Heart left ventricle (tissue), 16 donors: ENCODE measurements at regions not wholly inside any gene's neighbourhood (a gene's known extent, or its start where the extent isn't known, plus 50 kb on each side); places are given as distances from the start of the nearest gene placed in this dataset.
A peak's percentile ranks its signal among the peaks of the same experiment; 100 is the strongest.

Experiments
- ATAC-seq, 4 donors: fragments of 200-7000 bp; cut with Tn5 transposase; one replicate each; pipeline ENCODE4 v1.9.1; 2020 to 2022; ENCODE audit warnings: moderate library complexity in 4 of 4, mild to moderate bottlenecking in 3 of 4, moderate number of reproducible peaks in 1 of 4
- DNase-seq, 5 donors: peaks; one replicate each; pipeline ENCODE4 v3.0.0-alpha.2; 2020
- H3K27ac ChIP-seq, 12 donors: fragments of 200-600 bp; sonication (generic) in 4 of 12; one replicate each; pipeline versions ENCODE4 v1.5.0 to v1.8.0; 2016 to 2022; ENCODE audit warnings: mild to moderate bottlenecking in 2 of 12
- H3K27me3 ChIP-seq, 9 donors: fragments of 200-600 bp; sonication (generic) in 2 of 9; one replicate each; pipeline versions ENCODE4 v1.5.1 to v1.8.0; 2016 to 2022; ENCODE audit warnings: mild to moderate bottlenecking in 3 of 9
- H3K36me3 ChIP-seq, 9 donors: fragments of 200-600 bp; sonication (generic) in 2 of 9; one replicate each; pipeline versions ENCODE4 v1.5.0 to v1.8.0; 2018 to 2022; ENCODE audit warnings: mild to moderate bottlenecking in 2 of 9
- H3K4me1 ChIP-seq, 12 donors: fragments of 200-600 bp; sonication (generic) in 4 of 12; one replicate each; pipeline versions ENCODE4 v1.5.0 to v1.8.0; 2016 to 2022; ENCODE audit warnings: mild to moderate bottlenecking in 3 of 12
- H3K4me3 ChIP-seq, 12 donors: fragments of 200-600 bp; sonication (generic) in 4 of 12; one replicate each; pipeline versions ENCODE4 v1.5.0 to v1.8.0; 2017 to 2022; ENCODE audit warnings: mild to moderate bottlenecking in 9 of 12, moderate library complexity in 4 of 12
- H3K9me3 ChIP-seq, 12 donors: fragments of 200-600 bp; sonication (generic) in 4 of 12; one replicate each; pipeline versions ENCODE4 v1.5.0 to v1.8.0; 2016 to 2022; ENCODE audit warnings: mild to moderate bottlenecking in 1 of 12
- POLR2A ChIP-seq, 2 donors: fragments of 450-650 bp; IDR thresholded peaks; one replicate each; pipeline ENCODE4 v1.6.1; 2017; ENCODE audit warnings: antibody characterized with exemption in 2 of 2, mild to moderate bottlenecking in 2 of 2, moderate library complexity in 2 of 2
- WGBS, 4 donors: extraction: QIAGEN DNeasy Blood & Tissue Kit in 2 of 4; methylation state at CpG; one replicate each; pipeline versions ENCODE4 v1.1.5 to v1.1.7; 2013 to 2018; 5-methylcytosine and 5-hydroxymethylcytosine counted together
- intact Hi-C, 10 donors: fragments of 100-400 bp; cut with DNase I; formaldehyde crosslinking; loops; one replicate each; pipeline versions ENCODE4 v1.11.1 to v1.14.2; 2022
- TF ChIP-seq, protein P1 (sequence below), 12 donors: fragments of 200-600 bp; sonication (generic) in 4 of 12; IDR thresholded peaks; one replicate each; pipeline versions ENCODE4 v1.5.0 to v1.8.0; 2018 to 2022; ENCODE audit warnings: antibody characterized with exemption in 12 of 12, mild to moderate bottlenecking in 5 of 12
- donor health status: ischemic (EF 13 %, LVEDD 7.1; RV severe dilation, severe dysfunction).
- donor health status: healthy with polysubstance abuse.
- donor health status: DM: no; HTN: yes; CAD: no.
- donor health status: DM: no; HTN: no; CAD: no.
- donor health status: ischemic (EF 25% LVEDD 6.9; RV normal size, moderate dysfunction).
- donor health status: ischemic (EF 25% LVEDD 5.7; RV mildly dilated, moderate dysfunction).
- donor health status: healthy.
- donor health status: DM: yes; HTN: yes; CAD: no.
- donor health status: ischemic (EF 35%, LVEDD 5.7; RV mildly dilated, moderate dysfunction).
- donor health status: nonischemic (EF 11% LVEDD 7.7; RV severe dilation, severe dysfunction).
- donor health status: DM: yes; HTN: yes; CAD: no.
- donor health status: PGD.
- donor health status: ischemic (EF 29% LVEDD 5.4; RV normal size, mild dysfunction).
- donor health status: nonischemic (EF 23%, LVEDD 6.1; RV moderate dilation, normal function).

DNA sequence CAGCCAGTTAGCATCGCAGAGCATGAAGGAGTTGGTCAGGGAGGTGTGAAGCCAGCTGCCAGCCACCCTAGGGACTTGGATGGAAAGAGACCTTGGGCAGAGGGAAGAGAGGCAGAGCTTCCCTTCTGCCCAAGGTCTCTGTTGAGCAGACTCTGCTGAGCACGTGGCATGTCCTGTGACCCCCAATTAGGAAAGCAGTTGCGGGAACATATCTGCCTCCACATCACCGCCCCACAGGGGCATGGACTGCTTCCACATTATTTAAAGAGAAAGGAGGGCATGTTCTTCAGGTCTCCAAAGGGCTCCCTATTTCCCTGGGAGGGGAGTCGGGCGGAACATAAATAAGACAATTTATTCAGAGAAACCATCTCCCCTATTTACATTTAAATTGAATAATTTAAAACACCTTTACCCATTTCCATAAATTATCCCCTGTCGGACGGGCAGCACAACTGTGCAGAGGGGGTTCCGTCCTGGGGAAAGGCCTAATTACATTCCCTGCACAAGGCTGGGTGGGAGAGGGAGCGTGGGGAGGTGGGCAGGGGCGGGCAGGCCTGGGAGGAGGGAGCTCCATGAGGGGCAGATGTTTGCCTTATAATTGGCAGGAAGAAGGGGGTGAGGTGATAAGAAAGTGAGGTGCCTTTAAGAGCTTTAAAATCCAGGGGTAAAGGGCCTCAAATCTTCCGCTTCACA lies 88.8 kb upstream of the THY1 start:
- Histone ChIP-seq H3K27ac (no peak overlapping the region), H3K36me3 (no peaks in the 10 kb centered on the region), H3K27me3 (peaks cover 0 to 8% (median 0%) of the 10 kb centered on the region in 9 donors), H3K4me1 (peaks cover 0 to 15% (median 0%) of the 10 kb centered on the region in 12 donors), H3K9me3 (no peaks in the 10 kb centered on the region), H3K4me3 (no peak overlapping the region)
- intact Hi-C loops = no loop called here
- ATAC-seq = no peak
- DNase-seq = no peak
- TF ChIP-seq, protein P1, sequence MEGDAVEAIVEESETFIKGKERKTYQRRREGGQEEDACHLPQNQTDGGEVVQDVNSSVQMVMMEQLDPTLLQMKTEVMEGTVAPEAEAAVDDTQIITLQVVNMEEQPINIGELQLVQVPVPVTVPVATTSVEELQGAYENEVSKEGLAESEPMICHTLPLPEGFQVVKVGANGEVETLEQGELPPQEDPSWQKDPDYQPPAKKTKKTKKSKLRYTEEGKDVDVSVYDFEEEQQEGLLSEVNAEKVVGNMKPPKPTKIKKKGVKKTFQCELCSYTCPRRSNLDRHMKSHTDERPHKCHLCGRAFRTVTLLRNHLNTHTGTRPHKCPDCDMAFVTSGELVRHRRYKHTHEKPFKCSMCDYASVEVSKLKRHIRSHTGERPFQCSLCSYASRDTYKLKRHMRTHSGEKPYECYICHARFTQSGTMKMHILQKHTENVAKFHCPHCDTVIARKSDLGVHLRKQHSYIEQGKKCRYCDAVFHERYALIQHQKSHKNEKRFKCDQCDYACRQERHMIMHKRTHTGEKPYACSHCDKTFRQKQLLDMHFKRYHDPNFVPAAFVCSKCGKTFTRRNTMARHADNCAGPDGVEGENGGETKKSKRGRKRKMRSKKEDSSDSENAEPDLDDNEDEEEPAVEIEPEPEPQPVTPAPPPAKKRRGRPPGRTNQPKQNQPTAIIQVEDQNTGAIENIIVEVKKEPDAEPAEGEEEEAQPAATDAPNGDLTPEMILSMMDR (IDR thresholded peaks at IDR 0.05) = no peak
- TF ChIP-seq POLR2A (IDR thresholded peaks at IDR 0.05) = no peak
- 73 to 82% (median 73%) methylated on average over 12 of the region's 12 CpGs for WGBS, 4 donors

DNA sequence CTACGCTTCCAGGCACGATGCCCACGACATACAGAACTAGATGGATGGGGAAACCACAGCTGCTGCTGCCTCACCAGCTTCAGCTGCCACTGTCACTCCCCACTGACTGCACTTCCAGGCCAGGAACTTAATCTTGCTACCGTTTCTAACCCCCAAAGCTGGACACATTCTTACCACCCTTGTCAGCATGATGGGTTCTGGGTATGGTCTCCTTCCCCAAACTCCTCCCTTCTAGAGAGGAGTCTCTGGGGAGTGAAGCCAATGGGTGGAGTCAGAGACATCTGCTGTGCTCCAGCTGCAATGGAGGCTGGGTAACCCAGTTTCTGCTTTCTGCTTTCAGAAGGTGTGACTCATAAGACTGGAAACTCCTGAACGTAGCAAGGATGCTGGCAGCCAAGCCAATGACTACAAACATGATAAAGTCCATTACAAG lies 87.0 kb upstream of the THY1 start:
- peak overlapping the region in 1 of 12 donors; percentile 28 for H3K27ac ChIP-seq

DNA sequence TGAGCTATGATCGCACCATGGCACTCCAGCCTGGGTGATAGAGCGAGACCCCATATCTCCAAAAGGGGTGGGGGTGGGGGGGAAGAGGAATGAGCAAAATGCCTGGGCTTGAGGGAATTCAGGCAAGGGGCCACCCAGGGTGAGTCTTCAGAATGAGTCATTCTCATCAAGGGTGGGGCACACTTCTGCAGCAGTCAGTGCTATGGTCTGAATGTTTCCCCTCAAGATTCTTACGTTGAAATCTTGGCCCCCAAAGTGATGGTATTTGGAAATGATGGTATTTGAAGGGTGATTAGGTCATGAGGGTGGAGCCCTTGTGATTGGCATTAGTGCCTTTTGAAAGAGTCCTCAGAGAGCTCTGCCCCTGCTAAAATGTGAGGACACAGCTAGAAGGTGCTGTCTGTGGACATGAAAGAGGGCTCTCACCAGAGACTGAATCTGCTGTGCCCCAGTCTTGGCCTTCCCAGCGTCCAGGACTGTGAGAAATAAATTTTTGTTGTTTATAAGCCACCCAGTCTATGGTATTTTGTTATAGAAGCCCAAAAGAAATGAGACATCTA lies 86.4 kb upstream of the THY1 start:
- WGBS, 4 donors = 64 to 79% (median 71%) methylated on average over 4 of the region's 4 CpGs

More for the DNA sequence above, 87.0 kb upstream of the THY1 start:
- intact Hi-C loops = no loop called here
- ATAC-seq (peak; percentile 36 to 91 (median 80)), DNase-seq (peak in 2 of 5 donors; percentile 60 to 67)
- 59 to 71% (median 69%) methylated on average over 5 of the region's 5 CpGs for WGBS, 4 donors
- Histone ChIP-seq H3K36me3 (no peaks in the 10 kb centered on the region), H3K4me1 (peaks cover 0 to 15% (median 0%) of the 10 kb centered on the region in 12 donors), H3K4me3 (no peak overlapping the region), H3K27me3 (peaks cover 0 to 8% (median 0%) of the 10 kb centered on the region in 9 donors), H3K9me3 (no peaks in the 10 kb centered on the region)
- no peak for TF ChIP-seq POLR2A (IDR thresholded peaks at IDR 0.05)
- TF ChIP-seq, protein P1 (IDR thresholded peaks at IDR 0.05) = no peak

DNA sequence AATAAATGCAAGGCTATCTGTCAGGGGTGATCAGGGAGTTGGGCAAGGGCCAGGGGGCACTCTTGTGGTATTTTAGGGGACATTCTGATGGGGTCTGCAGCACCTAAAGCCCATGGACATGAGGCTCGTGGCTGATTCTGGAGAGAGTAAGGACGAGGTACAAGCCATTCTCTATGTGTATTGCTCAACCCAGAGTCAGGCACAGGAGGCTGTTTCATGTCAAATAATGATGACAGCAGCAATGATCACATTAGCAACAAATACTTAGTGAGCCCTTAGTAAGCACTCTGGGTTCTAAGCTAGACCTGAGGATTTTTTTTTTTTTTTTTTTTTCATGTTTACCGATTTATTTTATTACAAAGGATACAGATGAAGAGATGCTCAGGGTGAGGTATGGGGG lies 83.5 kb upstream of the THY1 start:
- peaks cover 0 to 13% (median 0%) of the 10 kb centered on the region in 9 donors for H3K27me3 ChIP-seq
- WGBS, 4 donors = 38 to 65% (median 49%) methylated on average over 3 of the region's 3 CpGs
- H3K27ac ChIP-seq = no peak overlapping the region
- H3K36me3 ChIP-seq = no peaks in the 10 kb centered on the region
- no peaks in the 10 kb centered on the region for H3K9me3 ChIP-seq
- no peak overlapping the region for H3K4me3 ChIP-seq
- peak in 2 of 4 donors; percentile 51 to 60 for ATAC-seq
- H3K4me1 ChIP-seq = peaks cover 0 to 15% (median 0%) of the 10 kb centered on the region in 12 donors
- DNase-seq = no peak
- intact Hi-C loops = no loop called here
- TF ChIP-seq, protein P1 (IDR thresholded peaks at IDR 0.05) = no peak
- TF ChIP-seq POLR2A (IDR thresholded peaks at IDR 0.05) = no peak

More for the DNA sequence above, 86.4 kb upstream of the THY1 start:
- H3K36me3 ChIP-seq = no peaks in the 10 kb centered on the region
- peak in 2 of 4 donors; percentile 18 to 49 for ATAC-seq
- H3K4me1 ChIP-seq = peaks cover 0 to 15% (median 0%) of the 10 kb centered on the region in 12 donors
- H3K27ac ChIP-seq = peak overlapping the region in 1 of 12 donors; percentile 28
- H3K27me3 ChIP-seq = peaks cover 0 to 6% (median 0%) of the 10 kb centered on the region in 9 donors
- no peaks in the 10 kb centered on the region for H3K9me3 ChIP-seq
- DNase-seq = no peak
- intact Hi-C loops = no loop called here
- TF ChIP-seq, protein P1 (IDR thresholded peaks at IDR 0.05) = no peak
- TF ChIP-seq POLR2A (IDR thresholded peaks at IDR 0.05) = no peak
- no peak overlapping the region for H3K4me3 ChIP-seq
